B cell (primary cell): ENCODE measurements at regions not wholly inside any gene's neighbourhood (a gene's known extent, or its start where the extent isn't known, plus 50 kb on each side); places are given as distances from the start of the nearest gene placed in this dataset.

Experiments used
- ATAC-seq: fragments of 200-7000 bp; cut with Tn5 transposase; one replicate; pipeline ENCODE4 v1.10.0; 2021; ENCODE audit warnings: low read depth, mild to moderate bottlenecking, moderate number of reproducible peaks, moderate library complexity
- CTCF ChIA-PET: fragments of 350-600 bp; sonication (Branson Sonifier 250); formaldehyde crosslinking; loops from one replicate; lab custom pipeline; 2021; ENCODE audit warnings: antibody characterized with exemption, inconsistent platforms; lab: Charles Lee
- POLR2A ChIA-PET: fragments of 350-600 bp; sonication (Branson Sonifier 250); formaldehyde crosslinking; loops from one replicate; lab custom pipeline; 2021; ENCODE audit warnings: antibody characterized with exemption; lab: Charles Lee
- DNase-seq: peaks from one replicate; pipeline ENCODE4 v3.0.0; 2013
- H2AFZ ChIP-seq: 2 replicates; pipeline ENCODE4 v1.6.1; 2012; ENCODE audit warnings: mild to moderate bottlenecking, low read depth, low read length; ENCODE audit not compliant: insufficient read depth, poor library complexity, severe bottlenecking
- H3K27ac ChIP-seq, 2 donors: 1 replicate in 1 of 2; 2 replicates in 1 of 2; pipeline ENCODE4 v1.5.1; 2012 to 2013; ENCODE audit warnings: low read length in 2 of 2, mild to moderate bottlenecking in 2 of 2, moderate library complexity in 1 of 2
- H3K27me3 ChIP-seq, 4 experiments: fragments of 200-600 bp in 1 of 4; sonication (generic) in 1 of 4; replicated peaks in 1 of 4; 1 replicate in 2 of 4; 2 replicates in 2 of 4; pipeline versions ENCODE4 v1.6.1 to v1.7.0; 2013 to 2016; ENCODE audit warnings: low read length in 3 of 4, mild to moderate bottlenecking in 2 of 4, mixed read lengths in 1 of 4, moderate library complexity in 1 of 4; ENCODE audit not compliant: insufficient read depth in 4 of 4, control insufficient read depth in 3 of 4; ENCODE audit errors: control extremely low read depth in 1 of 4
- H3K36me3 ChIP-seq, 2 experiments: replicated peaks in 1 of 2; 1 replicate in 1 of 2; 2 replicates in 1 of 2; pipeline versions ENCODE4 v1.6.1 to v1.7.1; 2013; ENCODE audit warnings: low read length in 1 of 2; ENCODE audit not compliant: insufficient read depth in 2 of 2, control insufficient read depth in 1 of 2; ENCODE audit errors: control extremely low read depth in 1 of 2, extremely low read depth in 1 of 2
- H3K4me1 ChIP-seq, 2 donors: fragments of 200-600 bp in 1 of 2; sonication (generic) in 1 of 2; 1 replicate in 1 of 2; 2 replicates in 1 of 2; pipeline versions ENCODE4 v1.5.1 to v1.6.1; 2013 to 2017; ENCODE audit warnings: low read length in 2 of 2; ENCODE audit not compliant: control insufficient read depth in 2 of 2, insufficient read depth in 2 of 2
- H3K4me2 ChIP-seq: replicated peaks from 2 replicates; pipeline ENCODE3; 2012; ENCODE audit warnings: mild to moderate bottlenecking, low read depth, low read length; ENCODE audit not compliant: poor library complexity, severe bottlenecking
- H3K4me3 ChIP-seq, 5 experiments: fragments of 200-600 bp in 1 of 5; sonication (generic) in 1 of 5; 1 replicate in 3 of 5; 2 replicates in 2 of 5; pipeline versions ENCODE4 v1.5.1 to v1.7.0; 2011 to 2016; ENCODE audit warnings: low read length in 4 of 5, mild to moderate bottlenecking in 4 of 5, low read depth in 2 of 5, control low read depth in 1 of 5, moderate library complexity in 1 of 5; ENCODE audit not compliant: insufficient read depth in 1 of 5; ENCODE audit errors: control extremely low read depth in 1 of 5, extremely low read depth in 1 of 5
- H3K79me2 ChIP-seq: fragments of 200-600 bp; sonication (generic); one replicate; pipeline ENCODE4 v1.6.0; 2016; ENCODE audit warnings: low read length; ENCODE audit not compliant: control insufficient read depth, insufficient read depth
- H3K9ac ChIP-seq: fragments of 200-600 bp; sonication (generic); 2 replicates; pipeline ENCODE4 v1.6.1; 2017; ENCODE audit warnings: mild to moderate bottlenecking, low read length, moderate library complexity
- H3K9me3 ChIP-seq, 3 donors: one replicate each; pipeline versions ENCODE4 v1.6.1 to v1.7.1; 2013; ENCODE audit warnings: low read length in 2 of 3; ENCODE audit not compliant: control insufficient read depth in 2 of 3, insufficient read depth in 1 of 3; ENCODE audit errors: control extremely low read depth in 1 of 3
- H4K20me1 ChIP-seq: 2 replicates; pipeline ENCODE4 v1.6.0; 2012; ENCODE audit warnings: mild to moderate bottlenecking, low read length; ENCODE audit not compliant: insufficient read depth, control insufficient read depth, poor library complexity, severe bottlenecking
- H3K27ac Mint-ChIP-seq: one replicate; pipeline ENCODE4 v1.8.0; 2021; ENCODE audit warnings: mixed read lengths
- H3K27me3 Mint-ChIP-seq: one replicate; pipeline ENCODE4 v1.8.0; 2021; ENCODE audit warnings: mixed read lengths
- H3K4me1 Mint-ChIP-seq: one replicate; pipeline ENCODE4 v1.8.0; 2021; ENCODE audit warnings: mixed read lengths
- H3K4me3 Mint-ChIP-seq: one replicate; pipeline ENCODE4 v1.8.0; 2021; ENCODE audit warnings: mixed read lengths
- H3K9me3 Mint-ChIP-seq: one replicate; pipeline ENCODE4 v1.8.0; 2022; ENCODE audit warnings: mixed read lengths; ENCODE audit not compliant: insufficient read depth
- CTCF ChIP-seq: fragments of 200-600 bp; IDR thresholded peaks from one replicate; pipeline ENCODE4 v1.8.0; 2022; ENCODE audit warnings: antibody characterized with exemption, mild to moderate bottlenecking
- EZH2 ChIP-seq: IDR thresholded peaks from 2 replicates; pipeline ENCODE4 v1.6.1; 2012; ENCODE audit warnings: borderline replicate concordance, low read depth, mild to moderate bottlenecking, moderate library complexity, low read length; ENCODE audit not compliant: insufficient read depth, poor library complexity, severe bottlenecking
- WGBS: methylation state at CpG from one replicate; pipeline ENCODE4 v1.1.5; 2013; ENCODE audit warnings: missing lambda C conversion rate; ENCODE audit not compliant: insufficient coverage; 5-methylcytosine and 5-hydroxymethylcytosine counted together
- intact Hi-C: fragments of 100-400 bp; cut with micrococcal nuclease; formaldehyde crosslinking; loops from one replicate; pipeline ENCODE4 v1.10.0; 2022

- intact Hi-C loops = no loop called here
- H3K79me2 ChIP-seq = no peaks in the 10 kb centered on the region
- 100% methylated on average over 4 of the region's 8 CpGs for WGBS
- no peaks in the 10 kb centered on the region for H4K20me1 ChIP-seq
- H3K27ac Mint-ChIP-seq = no peak overlapping the region
- ChIA-PET CTCF (no interaction called here), POLR2A (no interaction called here)
- TF ChIP-seq EZH2 (no peak), CTCF (no peak)
- peaks cover 10% of the 10 kb centered on the region for H3K27me3 Mint-ChIP-seq
- H3K4me1 Mint-ChIP-seq = no peaks in the 10 kb centered on the region
- H3K9me3 Mint-ChIP-seq = no peaks in the 10 kb centered on the region
- H3K27ac ChIP-seq = no peak overlapping the region
- H3K27me3 ChIP-seq = no peaks in the 10 kb centered on the region
- DNase-seq (no peak), ATAC-seq (no peak)
- no peak overlapping the region for H3K4me3 ChIP-seq
- H3K9me3 ChIP-seq = no peaks in the 10 kb centered on the region
- H3K4me2 ChIP-seq = no peak overlapping the region
- no peaks in the 10 kb centered on the region for H3K4me1 ChIP-seq
- no peaks in the 10 kb centered on the region for H3K36me3 ChIP-seq
- no peak overlapping the region for H2AFZ ChIP-seq
- no peak overlapping the region for H3K9ac ChIP-seq
- H3K4me3 Mint-ChIP-seq = no peak overlapping the region
Observed at GRCh38 chr13:32947411-32948276, 68.6 kb upstream of the KL start.

GRCh38 chr13:32949820-32950219 is 66.4 kb upstream of the KL start:
- ChIA-PET CTCF (interaction anchor here (0.6 kb wide), 1 partner anchor 8 kb away, joined by 3 read pairs; no protein-coding TSS in a partner anchor), POLR2A (no interaction called here)
- H3K79me2 ChIP-seq = no peaks in the 10 kb centered on the region
- no peak overlapping the region for H3K4me3 Mint-ChIP-seq
- no peaks in the 10 kb centered on the region for H3K27me3 ChIP-seq
- no peak overlapping the region for H2AFZ ChIP-seq
- no peak overlapping the region for H3K27ac ChIP-seq
- no peaks in the 10 kb centered on the region for H4K20me1 ChIP-seq
- H3K9me3 ChIP-seq = no peaks in the 10 kb centered on the region
- no peak overlapping the region for H3K4me3 ChIP-seq
- no peaks in the 10 kb centered on the region for H3K4me1 ChIP-seq
- intact Hi-C loops = no loop called here
- no peak overlapping the region for H3K27ac Mint-ChIP-seq
- H3K27me3 Mint-ChIP-seq = peaks cover 15% of the 10 kb centered on the region
- H3K9me3 Mint-ChIP-seq = no peaks in the 10 kb centered on the region
- no peak for ATAC-seq
- no CpG with 5 or more reads among the region's 2 CpGs for WGBS
- H3K9ac ChIP-seq = no peak overlapping the region
- H3K4me1 Mint-ChIP-seq = no peaks in the 10 kb centered on the region
- TF ChIP-seq EZH2 = no peak
- no peak for DNase-seq
- no peak overlapping the region for H3K4me2 ChIP-seq
- H3K36me3 ChIP-seq = no peaks in the 10 kb centered on the region
